GM23338 (cell line): ENCODE measurements at regions not wholly inside any gene's neighbourhood (a gene's known extent, or its start where the extent isn't known, plus 50 kb on each side); places are given as distances from the start of the nearest gene placed in this dataset.

Experiments
- ATAC-seq: fragments of 200-7000 bp; cut with Tn5 transposase; 3 replicates; pipeline ENCODE4 v1.9.1; 2020
- DNase-seq: peaks from one replicate; pipeline ENCODE4 v3.0.0-alpha.2; 2015; ENCODE audit warnings: low spot score
- H2AFZ ChIP-seq: fragments of 200-600 bp; sonication (generic); 2 replicates; pipeline ENCODE4 v1.8.0; 2016; ENCODE audit warnings: antibody characterized with exemption, mild to moderate bottlenecking, moderate library complexity
- H3F3A ChIP-seq: fragments of 200-600 bp; sonication (generic); replicated peaks from 2 replicates; pipeline ENCODE4 v1.8.0; 2017; ENCODE audit warnings: antibody characterized with exemption, mixed run types, low read depth
- H3K27ac ChIP-seq: fragments of 200-600 bp; sonication (generic); 2 replicates; pipeline ENCODE4 v1.6.1; 2016; ENCODE audit warnings: low read depth
- H3K27me3 ChIP-seq: fragments of 200-600 bp; sonication (generic); 2 replicates; pipeline ENCODE4 v1.8.0; 2016; ENCODE audit warnings: mild to moderate bottlenecking, mixed run types, moderate library complexity; ENCODE audit not compliant: insufficient read depth
- H3K36me3 ChIP-seq: fragments of 200-600 bp; sonication (generic); 2 replicates; pipeline ENCODE4 v1.8.0; 2016; ENCODE audit warnings: mild to moderate bottlenecking; ENCODE audit not compliant: insufficient read depth
- H3K4me1 ChIP-seq: fragments of 200-600 bp; sonication (generic); 2 replicates; pipeline ENCODE4 v1.8.0; 2016; ENCODE audit warnings: mild to moderate bottlenecking, moderate library complexity; ENCODE audit not compliant: insufficient read depth
- H3K4me2 ChIP-seq: fragments of 200-600 bp; sonication (generic); 2 replicates; pipeline ENCODE4 v1.7.1; 2017; ENCODE audit warnings: mixed run types
- H3K4me3 ChIP-seq: fragments of 200-600 bp; sonication (generic); 2 replicates; pipeline ENCODE4 v1.6.1; 2016; ENCODE audit warnings: mixed run types
- H3K79me2 ChIP-seq: fragments of 200-600 bp; sonication (generic); replicated peaks from 2 replicates; pipeline ENCODE4 v1.8.0; 2017; ENCODE audit warnings: mild to moderate bottlenecking; ENCODE audit not compliant: insufficient read depth
- H3K9me2 ChIP-seq: fragments of 200-600 bp; sonication (generic); 2 replicates; pipeline ENCODE4 v1.8.0; 2017; ENCODE audit not compliant: insufficient read depth
- H4K20me1 ChIP-seq: fragments of 200-600 bp; sonication (generic); replicated peaks from 2 replicates; pipeline ENCODE4 v1.8.0; 2017; ENCODE audit warnings: mild to moderate bottlenecking; ENCODE audit not compliant: insufficient read depth
- H3K27ac Mint-ChIP-seq: 2 replicates; pipeline ENCODE4 v1.8.0; 2020; ENCODE audit warnings: inconsistent platforms, mild to moderate bottlenecking, moderate library complexity, mixed read lengths
- H3K27me3 Mint-ChIP-seq: 3 replicates; pipeline ENCODE4 v1.8.0; 2022; ENCODE audit warnings: low read depth, mild to moderate bottlenecking, moderate library complexity, mixed read lengths, inconsistent platforms; ENCODE audit not compliant: insufficient read depth, poor library complexity
- H3K36me3 Mint-ChIP-seq: 3 replicates; pipeline ENCODE4 v1.8.0; 2021; ENCODE audit warnings: low read depth, mild to moderate bottlenecking, inconsistent platforms, moderate library complexity, mixed read lengths
- H3K4me1 Mint-ChIP-seq: 3 replicates; pipeline ENCODE4 v1.8.0; 2020; ENCODE audit warnings: mild to moderate bottlenecking, inconsistent platforms, mixed read lengths
- H3K4me3 Mint-ChIP-seq: 3 replicates; pipeline ENCODE4 v1.8.0; 2021; ENCODE audit warnings: moderate library complexity, mild to moderate bottlenecking, inconsistent platforms, mixed read lengths
- H3K9me3 Mint-ChIP-seq: 3 replicates; pipeline ENCODE4 v1.8.0; 2020; ENCODE audit warnings: moderate library complexity, mild to moderate bottlenecking, inconsistent platforms, mixed read lengths
- CREB1 ChIP-seq: fragments of 250-450 bp; sonication (Bioruptor Pico); IDR thresholded peaks from 2 replicates; pipeline ENCODE4 v1.5.0; 2020; ENCODE audit warnings: low read depth, mild to moderate bottlenecking, moderate library complexity
- CTCF ChIP-seq, 2 experiments: fragments of 200-600 bp in 1 of 2; sonication (generic) in 1 of 2; conservative IDR thresholded peaks; 2 replicates each; pipeline versions ENCODE4 v1.5.1 to v1.6.1; 2016 to 2017; ENCODE audit warnings: antibody characterized with exemption in 2 of 2, low read depth in 2 of 2, mild to moderate bottlenecking in 2 of 2, moderate library complexity in 1 of 2
- POLR2AphosphoS5 ChIP-seq: IDR thresholded peaks from 2 replicates; pipeline ENCODE4 v1.6.1; 2016; ENCODE audit warnings: antibody characterized with exemption, low read depth
- TF ChIP-seq, protein P1 (sequence below): IDR thresholded peaks from 2 replicates; pipeline ENCODE4 v1.6.1; 2016; ENCODE audit warnings: antibody characterized with exemption

DNA sequence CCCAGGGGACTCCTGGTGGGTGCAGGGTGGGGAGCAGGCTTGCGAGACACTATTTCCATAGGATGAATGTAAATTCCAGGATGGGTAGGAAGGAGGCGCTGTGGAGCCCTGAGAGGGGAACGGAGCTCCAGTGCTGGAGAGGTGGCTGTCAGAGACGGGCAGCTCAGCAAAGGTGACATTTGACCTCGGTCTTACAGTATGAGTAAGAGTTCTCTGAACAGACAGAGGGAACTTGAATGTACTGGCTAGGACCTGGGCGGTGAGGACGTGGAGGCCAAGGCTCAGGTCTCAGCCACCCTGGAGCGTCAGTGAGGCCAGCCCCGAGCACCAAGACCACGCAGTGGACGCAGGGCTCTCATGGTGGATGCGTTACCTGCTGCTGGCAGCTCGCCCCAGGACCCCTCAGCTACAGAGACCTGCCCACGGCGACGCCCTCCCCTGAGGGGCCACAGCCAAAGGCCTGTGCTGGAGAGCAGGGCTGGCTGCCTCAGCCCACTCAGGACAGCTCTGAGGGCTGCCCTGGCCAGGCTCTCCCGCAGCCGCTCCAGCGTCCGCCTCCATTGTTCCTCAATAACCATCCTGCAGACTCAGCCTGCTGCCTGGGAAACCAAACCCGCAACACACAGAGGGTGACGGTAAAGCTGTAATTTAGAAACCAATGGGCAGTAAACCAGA, 65.9 kb upstream of the TNRC6C start:
- peak; percentile 85 for ATAC-seq
- peaks cover 28% of the 10 kb centered on the region for H3K27me3 Mint-ChIP-seq
- no peak overlapping the region for H3K27ac ChIP-seq

DNA sequence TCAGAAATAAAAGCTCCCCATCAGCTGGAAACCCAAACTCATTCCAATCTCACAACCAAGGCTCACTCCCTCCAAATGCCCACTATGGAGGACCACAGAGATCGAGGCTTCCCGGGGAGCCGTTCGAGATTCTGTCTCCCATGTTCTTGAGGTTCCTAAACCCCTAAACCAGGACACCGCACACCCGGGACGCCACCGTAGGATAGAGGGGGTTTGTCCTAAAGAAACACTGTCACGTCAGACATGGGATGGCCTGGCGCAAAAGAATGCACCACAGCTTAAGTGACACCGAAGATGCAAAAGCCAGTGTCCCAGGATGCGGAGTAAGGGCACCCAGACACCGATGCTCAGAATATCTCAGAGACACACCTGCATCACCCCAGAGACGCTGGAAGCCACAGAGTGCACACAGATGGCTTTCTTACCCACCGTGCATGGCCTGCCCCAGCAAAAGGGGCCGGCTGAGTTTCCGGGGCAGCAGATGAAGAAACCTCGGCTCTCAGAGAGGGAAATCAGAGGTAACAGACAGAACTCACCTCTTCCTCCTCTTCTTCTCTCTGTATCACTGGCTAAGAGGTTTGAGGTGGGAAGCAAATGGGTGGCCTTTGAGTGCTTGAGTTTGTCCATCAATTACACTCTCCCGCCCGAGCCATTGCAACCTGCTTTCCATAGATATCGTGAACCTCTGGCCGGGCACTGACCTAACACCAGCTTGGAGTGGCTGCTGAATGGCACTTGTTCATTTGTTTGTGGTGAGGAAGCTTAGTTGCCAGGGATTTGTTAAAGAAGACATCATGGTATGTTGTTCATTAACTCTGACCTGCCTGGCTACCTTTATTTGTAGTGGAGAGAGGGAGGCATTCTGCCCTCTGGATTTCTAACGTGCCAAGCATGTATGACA, 65.1 kb upstream of the TNRC6C start:
- Histone ChIP-seq H3K27ac (no peak overlapping the region), H2AFZ (no peak overlapping the region), H3K4me2 (no peak overlapping the region), H3K4me3 (no peak overlapping the region), H3K36me3 (no peaks in the 10 kb centered on the region), H3K4me1 (no peaks in the 10 kb centered on the region; the same call in 1 of the 2 replicates), H3K9me2 (no peaks in the 10 kb centered on the region), H4K20me1 (no peaks in the 10 kb centered on the region), H3K27me3 (0 out of 2 replicates have a peak, but pooled peaks cover 3% of the 10 kb centered on the region), H3K79me2 (no peaks in the 10 kb centered on the region), H3F3A (no peaks in the 10 kb centered on the region)
- TF ChIP-seq CTCF (conservative IDR thresholded peaks at IDR 0.05; ENCODE audit: low read depth in 2 of 2) (no peak), CREB1 (CRISPR knock-in tag) (no peak)
- TF ChIP-seq, protein P1, sequence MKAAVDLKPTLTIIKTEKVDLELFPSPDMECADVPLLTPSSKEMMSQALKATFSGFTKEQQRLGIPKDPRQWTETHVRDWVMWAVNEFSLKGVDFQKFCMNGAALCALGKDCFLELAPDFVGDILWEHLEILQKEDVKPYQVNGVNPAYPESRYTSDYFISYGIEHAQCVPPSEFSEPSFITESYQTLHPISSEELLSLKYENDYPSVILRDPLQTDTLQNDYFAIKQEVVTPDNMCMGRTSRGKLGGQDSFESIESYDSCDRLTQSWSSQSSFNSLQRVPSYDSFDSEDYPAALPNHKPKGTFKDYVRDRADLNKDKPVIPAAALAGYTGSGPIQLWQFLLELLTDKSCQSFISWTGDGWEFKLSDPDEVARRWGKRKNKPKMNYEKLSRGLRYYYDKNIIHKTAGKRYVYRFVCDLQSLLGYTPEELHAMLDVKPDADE, result no peak
- Mint-ChIP-seq H3K4me1 (peaks cover 4% of the 10 kb centered on the region; the same call in 2 of the 3 replicates), H3K27ac (no peak overlapping the region), H3K27me3 (peaks cover 20% of the 10 kb centered on the region), H3K36me3 (no peaks in the 10 kb centered on the region), H3K9me3 (no peaks in the 10 kb centered on the region), H3K4me3 (no peak overlapping the region)
- DNase-seq (no peak), ATAC-seq (no peak)

More for the DNA sequence above, 65.9 kb upstream of the TNRC6C start:
- Histone ChIP-seq H3K4me1 (no peaks in the 10 kb centered on the region; the same call in 1 of the 2 replicates), H3K4me3 (no peak overlapping the region), H2AFZ (no peak overlapping the region), H3K79me2 (no peaks in the 10 kb centered on the region), H4K20me1 (no peaks in the 10 kb centered on the region), H3K4me2 (no peak overlapping the region), H3K36me3 (no peaks in the 10 kb centered on the region), H3K9me2 (no peaks in the 10 kb centered on the region), H3F3A (no peaks in the 10 kb centered on the region), H3K27me3 (peaks cover 9% of the 10 kb centered on the region; the same call in 1 of the 2 replicates)
- no peaks in the 10 kb centered on the region for H3K9me3 Mint-ChIP-seq
- no peak overlapping the region for H3K27ac Mint-ChIP-seq
- H3K4me3 Mint-ChIP-seq, result no peak overlapping the region
- H3K4me1 Mint-ChIP-seq, result peaks cover 11% of the 10 kb centered on the region
- TF ChIP-seq CTCF (conservative IDR thresholded peaks at IDR 0.05; ENCODE audit: low read depth in 2 of 2), result peak; percentile 82 to 85
- TF ChIP-seq POLR2AphosphoS5, result no peak
- peak; percentile 91 for DNase-seq
- H3K36me3 Mint-ChIP-seq, result no peaks in the 10 kb centered on the region
